OCI-M1 (cell line): ENCODE measurements at regions not wholly inside any gene's neighbourhood (a gene's known extent, or its start where the extent isn't known, plus 50 kb on each side); places are given as distances from the start of the nearest gene placed in this dataset.
"Not testable (repeated sequence)": the region's sequence is repeated elsewhere in the genome, so short reads cannot be mapped to it uniquely, and the experiment has no call there.

ENCODE experiments used
- DNase-seq: peaks from one replicate; lab custom pipeline; 2025; lab: John Stamatoyannopoulos, UW

DNA sequence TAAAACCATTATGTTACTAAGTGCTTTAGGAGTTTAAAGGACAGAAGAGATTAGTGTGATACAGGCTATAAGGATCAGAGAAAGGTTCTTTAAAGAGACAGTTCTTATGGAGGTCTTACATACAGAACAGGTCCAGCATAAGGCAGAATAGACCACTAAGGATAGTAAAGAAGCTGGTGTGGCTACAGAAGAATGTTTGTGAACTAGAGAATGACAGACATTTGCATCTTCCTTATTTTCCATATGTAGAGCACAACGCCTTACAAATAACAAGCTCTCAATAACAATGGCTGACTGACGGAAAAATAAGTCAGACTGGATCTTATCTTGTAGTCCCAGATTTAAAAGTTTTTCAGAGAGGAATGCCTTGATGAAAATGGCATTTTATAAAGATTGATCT, 95.6 kb upstream of the NOTCH2NLA start:
- not testable (repeated sequence) for DNase-seq

DNA sequence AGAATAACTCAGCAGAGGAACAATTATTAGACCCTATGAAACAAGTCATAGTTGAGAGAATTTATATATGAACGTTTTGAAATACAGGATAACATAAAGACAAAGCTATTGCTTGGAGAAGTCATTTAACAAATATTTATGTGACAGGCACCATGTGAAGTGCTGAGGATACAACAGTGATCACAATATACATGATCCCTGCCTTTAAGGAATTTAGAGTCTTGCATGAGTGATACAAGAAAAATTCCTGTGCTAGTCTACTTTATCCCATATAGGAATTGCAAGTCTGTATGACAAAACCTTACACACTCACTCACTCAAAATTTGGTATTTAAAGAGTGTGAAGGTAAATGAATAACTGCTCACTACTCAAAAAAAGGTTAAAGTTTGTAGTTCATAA, 94.5 kb upstream of the NOTCH2NLA start:
- DNase-seq, result not testable (repeated sequence)

DNA sequence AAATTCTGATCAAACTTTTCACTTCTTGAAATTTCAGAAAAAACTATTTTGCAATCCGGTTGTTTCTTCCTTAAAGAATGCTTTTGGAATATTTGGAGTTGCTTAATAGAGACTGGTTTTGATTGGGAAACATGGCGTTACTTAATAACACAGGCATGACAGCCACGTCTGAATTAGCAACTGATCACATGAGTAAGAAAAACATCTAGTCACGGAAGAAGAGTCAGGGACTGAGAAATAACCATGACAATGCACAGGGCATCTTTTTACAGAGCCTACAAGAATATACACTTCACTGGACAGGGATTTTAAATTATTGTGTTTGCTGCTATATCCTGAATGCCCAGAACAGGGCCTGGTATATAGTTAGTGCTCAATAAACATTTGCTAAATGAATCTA, 94.1 kb upstream of the NOTCH2NLA start:
- DNase-seq, result not testable (repeated sequence)

DNA sequence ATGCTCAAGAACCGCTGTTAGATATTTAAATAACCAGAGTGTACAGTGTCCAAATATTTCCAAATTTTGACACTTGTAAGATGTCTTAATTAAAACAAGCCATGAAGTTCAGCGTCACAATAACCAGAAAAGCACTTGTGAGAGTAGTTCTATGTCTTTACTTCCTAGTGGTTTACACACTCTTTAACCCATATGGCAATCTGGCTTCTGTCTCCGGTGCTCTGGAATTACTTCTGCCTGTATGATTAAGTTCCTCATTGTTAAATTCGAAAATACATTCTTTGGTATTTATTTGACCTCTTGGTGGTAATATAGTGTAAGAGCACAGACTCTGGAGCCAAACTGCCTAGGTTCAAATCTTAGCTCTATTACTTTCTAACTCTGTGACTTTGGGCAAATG, 89.9 kb upstream of the NOTCH2NLA start:
- not testable (repeated sequence) for DNase-seq

DNA sequence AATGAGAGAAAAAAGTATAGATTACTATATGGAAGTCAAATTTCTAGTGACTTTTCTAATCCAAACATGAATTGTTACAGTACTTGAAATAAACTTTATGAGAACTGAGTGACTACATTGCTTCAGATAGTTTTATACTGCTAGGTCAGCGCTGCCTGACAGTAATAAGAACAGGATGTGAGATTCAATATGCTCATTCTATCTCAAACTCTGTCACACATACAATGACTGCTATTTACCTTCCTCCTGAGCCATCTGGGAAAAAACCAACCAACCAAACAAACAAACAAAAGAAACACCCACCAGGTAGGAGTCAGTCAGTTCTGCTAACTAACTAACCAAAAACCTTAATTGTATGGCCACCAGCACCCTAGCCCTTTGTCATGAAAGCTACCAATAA, 89.0 kb upstream of the NOTCH2NLA start:
- not testable (repeated sequence) for DNase-seq

DNA sequence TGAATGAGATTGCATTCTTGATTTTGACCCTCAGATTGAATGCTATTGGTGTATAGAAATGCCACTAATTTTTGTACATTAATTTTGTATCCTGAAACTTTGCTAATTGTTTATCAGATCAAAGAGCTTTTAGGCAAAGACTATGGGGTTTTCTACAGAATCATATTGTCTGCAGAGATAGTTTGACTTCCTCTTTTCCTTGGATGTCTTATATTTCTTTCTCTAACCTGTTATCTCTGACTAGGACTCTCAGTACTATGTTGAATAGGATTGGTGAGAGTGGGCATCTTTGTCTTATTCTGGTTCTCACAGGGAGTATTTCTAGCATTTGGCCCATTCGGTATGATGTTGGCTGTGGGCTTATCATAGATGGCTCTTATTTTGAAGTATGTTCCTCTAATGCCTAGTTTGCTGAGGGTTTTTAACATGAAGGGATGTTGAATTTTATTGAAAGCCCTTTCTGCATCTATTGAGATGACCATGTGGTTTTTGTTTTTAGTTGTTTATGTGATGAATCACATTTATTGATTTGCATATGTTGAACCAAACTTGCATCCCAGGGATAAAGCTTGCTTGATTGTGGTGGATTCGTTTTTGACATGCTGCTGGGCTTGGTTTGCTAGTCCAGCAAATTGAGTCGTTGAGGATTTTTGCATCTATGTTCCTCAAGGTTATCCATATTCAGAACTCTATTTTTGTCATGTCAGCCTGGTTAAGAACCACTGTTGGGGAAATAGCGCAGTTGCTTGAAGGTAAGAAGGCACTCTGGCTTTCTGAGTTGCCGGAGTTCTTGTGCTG, 85.8 kb upstream of the NOTCH2NLA start:
- DNase-seq, result not testable (repeated sequence)

DNA sequence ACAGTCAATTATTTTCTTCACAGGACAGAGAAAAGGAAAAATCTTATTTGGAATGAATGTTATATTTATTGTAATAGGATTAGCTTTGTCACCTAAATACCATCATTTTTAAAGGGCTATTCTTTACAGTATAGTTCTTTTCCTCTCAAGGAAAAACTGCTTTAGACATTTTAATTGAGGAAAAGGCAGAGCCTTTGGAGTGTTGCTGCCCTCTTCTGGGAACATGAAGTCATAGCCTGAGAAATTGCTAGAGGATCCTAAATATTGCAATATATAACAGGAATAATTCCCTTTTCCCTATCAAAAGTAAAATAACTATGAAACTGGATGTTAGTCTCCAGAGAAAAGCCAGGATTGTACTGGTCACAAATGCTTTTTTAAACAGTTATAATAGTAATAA, 81.8 kb upstream of the NOTCH2NLA start:
- DNase-seq, result not testable (repeated sequence)

DNA sequence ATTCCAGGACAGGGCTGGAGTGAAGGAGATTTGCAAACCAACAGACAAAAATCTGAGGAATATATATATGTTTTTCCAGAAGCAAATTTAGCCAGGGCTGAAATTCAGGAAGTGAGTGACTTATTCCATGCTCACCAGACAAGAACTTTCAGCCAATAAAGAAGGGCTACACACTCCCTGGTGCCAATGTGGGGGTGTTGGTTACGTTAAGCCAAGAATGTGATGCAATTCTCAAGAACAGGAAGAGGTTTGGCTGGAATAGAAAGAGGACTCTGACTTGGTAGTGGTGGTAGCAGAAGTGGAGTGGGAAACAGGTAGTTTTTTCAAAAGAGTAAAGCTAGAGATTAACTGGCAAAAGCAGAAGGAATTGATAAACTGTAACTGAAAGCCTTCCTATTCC, 80.6 kb upstream of the NOTCH2NLA start:
- not testable (repeated sequence) for DNase-seq

DNA sequence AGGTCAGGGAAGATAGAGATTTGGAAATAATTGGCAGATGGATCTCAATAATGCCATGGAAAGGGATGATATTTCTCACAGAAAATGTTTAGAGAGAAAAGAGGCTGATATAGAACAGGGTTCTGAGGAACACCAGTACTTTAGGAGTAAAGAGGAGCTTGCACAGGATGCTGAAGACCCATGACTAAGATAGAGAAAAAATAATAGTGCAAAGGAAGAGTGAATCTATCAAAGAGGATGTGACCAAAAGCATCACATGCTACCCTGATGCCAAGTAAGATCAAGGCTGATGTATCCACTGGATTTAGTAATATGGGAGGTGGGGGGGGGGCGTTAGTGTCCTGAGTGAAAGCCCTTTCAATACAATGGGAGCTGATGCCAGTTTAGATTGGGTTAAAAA, 80.1 kb upstream of the NOTCH2NLA start:
- DNase-seq, result not testable (repeated sequence)

DNA sequence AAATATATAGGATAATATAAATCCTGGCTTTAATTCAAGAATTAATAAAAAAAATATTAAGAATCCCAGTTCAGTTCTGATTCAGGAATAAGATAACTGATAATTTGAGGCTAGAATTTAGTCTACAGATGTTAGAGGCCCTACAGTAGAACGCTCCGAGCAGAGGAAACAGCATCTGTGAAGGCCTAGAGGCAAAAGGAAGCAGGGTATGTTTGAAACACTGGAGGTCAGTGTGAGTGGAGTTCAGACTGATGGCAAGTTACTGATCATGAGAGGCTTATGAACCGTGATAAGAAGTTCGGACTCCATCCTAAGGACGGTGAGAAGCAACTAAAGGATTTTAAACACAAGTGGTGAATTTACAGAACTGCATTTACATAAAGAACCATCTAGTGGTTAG, 79.3 kb upstream of the NOTCH2NLA start:
- not testable (repeated sequence) for DNase-seq

DNA sequence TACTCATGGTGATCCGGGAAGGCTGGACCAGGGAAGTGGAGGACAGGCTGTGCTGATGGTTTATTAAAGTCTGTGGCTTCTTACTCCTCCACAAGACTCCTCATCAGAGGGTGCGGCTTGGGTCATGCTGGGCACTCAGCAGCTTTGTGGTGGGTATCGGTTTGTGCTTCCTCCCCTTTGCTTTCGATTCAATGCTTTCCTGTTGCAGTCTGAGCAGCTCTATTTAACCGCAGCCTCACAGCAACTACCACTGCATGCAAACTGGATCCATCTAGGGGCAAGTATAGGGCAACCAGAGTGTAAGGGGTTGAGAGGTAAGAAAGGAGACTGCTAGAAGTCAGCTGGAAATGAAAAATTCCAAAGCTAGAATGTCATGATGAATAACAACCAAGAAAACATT, 78.8 kb upstream of the NOTCH2NLA start:
- not testable (repeated sequence) for DNase-seq

DNA sequence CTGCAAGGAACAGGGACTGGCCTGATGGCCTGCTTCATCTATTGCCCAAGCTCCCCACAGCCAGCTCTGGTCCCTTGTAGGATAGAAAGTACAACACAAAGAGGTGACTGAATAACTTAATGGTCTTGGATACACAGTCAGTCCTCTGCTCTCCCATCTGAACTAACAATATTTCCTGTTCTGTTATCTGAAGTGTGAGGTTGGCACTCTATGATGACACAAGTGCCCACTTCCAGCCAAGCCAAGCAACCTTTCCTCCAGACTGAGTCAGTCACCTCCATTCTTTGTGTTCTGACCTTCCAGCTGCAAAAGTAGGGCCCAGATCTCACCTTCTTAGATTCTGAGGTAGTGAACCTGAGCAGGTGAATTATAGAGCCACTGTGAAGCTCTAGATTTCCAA, 77.8 kb upstream of the NOTCH2NLA start:
- not testable (repeated sequence) for DNase-seq

DNA sequence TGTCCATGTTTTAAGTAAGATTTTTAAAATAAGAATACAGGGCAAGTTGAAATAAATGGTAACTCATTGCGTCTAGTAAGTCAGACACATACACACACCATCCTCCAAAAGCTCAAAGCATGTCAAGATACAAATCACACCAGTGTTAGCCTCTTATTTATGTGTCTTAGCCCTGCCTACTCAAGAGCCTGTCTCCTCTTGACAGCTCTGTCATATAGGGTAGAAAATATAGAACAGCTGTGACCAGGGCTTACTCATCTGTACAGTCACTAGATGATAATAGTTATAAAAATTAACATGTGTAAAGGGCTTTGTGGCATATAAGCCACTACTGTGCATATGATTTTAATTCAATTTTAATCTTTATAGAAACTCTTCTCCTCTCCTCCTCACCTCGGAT, 76.6 kb upstream of the NOTCH2NLA start:
- DNase-seq, result not testable (repeated sequence)

DNA sequence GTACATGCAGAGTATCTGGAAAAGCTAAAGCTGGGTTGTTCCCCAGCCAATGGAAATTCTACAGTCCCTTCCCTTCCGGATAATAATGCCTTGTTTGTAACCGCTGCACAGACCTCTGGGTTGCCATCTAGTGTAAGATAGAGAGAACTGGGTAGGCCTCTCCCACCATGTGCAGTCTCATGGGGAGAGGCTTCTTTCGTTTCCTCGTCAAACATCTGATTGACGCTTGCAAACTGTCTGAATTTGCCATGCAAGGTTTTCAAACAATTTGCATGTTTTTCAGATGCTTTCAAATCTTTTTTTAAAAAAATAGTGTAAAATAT, 69.7 kb upstream of the NOTCH2NLA start:
- DNase-seq, result not testable (repeated sequence)

DNA sequence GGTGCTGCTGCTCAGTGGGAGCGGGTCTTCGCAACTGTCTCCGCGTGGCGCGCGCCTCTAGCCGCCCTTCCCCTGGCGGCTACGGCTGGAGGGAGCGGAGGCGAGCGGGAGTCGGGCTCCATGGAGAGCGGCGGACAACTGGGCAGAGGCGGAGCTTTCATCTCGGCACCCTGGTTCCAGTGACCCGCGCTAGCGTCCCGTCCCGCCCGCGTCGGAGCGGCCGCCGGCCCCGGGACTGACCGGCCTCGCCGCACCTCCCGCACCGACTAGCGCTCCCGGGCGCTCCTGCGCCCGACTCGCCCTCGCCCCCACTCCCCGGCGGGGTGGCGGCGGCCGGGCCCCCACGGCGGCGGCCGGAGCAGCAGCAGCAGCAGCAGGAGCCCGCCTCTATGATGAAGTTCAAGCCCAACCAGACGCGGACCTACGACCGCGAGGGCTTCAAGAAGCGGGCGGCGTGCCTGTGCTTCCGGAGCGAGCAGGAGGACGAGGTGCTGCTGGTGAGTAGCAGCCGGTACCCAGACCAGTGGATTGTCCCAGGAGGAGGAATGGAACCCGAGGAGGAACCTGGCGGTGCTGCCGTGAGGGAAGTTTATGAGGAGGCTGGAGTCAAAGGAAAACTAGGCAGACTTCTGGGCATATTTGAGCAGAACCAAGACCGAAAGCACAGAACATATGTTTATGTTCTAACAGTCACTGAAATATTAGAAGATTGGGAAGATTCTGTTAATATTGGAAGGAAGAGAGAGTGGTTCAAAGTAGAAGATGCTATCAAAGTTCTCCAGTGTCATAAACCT, 69.2 kb upstream of the NOTCH2NLA start:
- not testable (repeated sequence) for DNase-seq

DNA sequence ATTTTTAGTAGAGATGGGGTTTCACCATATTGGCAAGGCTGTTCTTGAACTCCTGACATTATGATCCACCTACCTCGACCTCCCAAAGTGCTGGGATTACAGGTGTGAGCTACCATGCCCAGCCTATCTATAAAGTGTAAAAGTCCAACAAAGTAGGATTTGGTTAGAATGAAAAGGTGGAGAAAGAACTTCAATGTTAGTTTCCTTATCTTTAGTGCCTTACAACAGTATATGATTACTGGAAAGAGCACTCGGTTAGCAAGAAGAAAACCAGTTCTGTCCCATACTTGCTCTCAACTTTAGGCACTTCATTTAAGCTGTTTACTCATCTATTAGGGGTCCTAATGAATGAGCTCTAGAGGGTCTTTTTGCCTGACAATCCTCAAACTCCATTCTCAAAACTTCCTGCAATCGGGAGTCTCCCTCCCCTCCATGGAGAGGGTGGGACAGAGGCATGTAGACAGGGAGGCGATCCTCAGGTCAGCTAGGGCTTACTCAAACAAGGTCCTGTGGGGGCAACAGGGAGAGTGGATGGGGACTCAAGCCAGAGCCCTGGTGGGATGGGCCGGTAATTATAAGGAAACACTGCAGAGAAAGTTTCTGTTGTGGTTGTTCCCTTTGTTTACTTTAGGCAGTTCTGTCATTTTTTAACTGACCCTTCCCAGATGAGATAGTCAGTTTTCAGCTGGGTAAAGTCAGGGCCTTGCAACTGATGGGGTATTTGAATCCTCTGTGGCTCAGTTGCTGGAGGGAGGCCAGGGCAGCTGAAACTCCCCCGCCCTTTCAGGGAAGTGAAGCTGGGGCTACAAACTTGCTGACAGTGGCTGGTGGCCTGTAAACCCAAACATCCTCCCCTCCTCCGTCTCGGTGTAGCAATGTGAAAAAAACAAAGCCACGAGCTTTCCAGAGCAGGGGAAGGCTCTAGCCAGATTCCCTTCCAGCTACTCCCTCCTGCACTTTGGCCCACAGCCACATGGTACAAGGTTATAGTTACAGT, 64.4 kb upstream of the NOTCH2NLA start:
- DNase-seq, result not testable (repeated sequence)

DNA sequence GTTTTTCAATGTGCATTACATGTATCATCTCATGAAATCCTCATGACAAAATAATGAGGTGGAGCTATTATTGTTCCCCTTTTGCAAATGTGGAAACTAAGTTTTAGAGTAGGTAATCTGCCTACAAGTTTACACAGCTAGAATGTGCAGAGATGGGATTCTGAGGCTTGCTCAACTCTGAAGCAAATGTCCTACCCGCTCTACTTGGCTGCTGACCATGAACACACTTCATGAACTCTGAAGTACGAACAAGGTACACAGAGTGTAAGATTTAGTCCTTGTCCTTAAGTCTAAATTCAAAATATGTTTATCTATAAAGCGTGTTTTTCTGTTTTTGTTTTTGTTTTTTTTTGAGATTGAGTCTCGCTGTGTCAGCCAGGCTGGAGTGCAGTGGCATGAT, 63.6 kb upstream of the NOTCH2NLA start:
- not testable (repeated sequence) for DNase-seq

DNA sequence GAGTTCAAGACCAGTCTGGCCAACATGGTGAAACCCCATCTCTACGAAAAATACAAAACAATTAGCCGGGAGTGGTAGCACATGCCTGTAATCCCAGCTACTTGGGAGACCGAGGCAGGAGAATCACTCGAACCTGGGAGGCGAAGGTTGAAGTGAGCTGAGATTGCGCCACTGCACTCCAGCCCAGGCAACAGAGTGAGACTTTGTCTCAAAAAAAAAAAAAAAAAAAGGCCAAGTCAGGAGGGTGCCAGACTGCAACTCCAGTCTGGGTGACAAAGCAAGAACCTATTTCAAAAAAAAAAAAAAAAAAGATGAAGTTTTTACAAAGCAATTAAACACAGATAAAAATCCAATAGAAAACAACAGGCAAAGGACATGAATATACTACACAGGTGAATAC, 59.1 kb upstream of the NOTCH2NLA start:
- not testable (repeated sequence) for DNase-seq

DNA sequence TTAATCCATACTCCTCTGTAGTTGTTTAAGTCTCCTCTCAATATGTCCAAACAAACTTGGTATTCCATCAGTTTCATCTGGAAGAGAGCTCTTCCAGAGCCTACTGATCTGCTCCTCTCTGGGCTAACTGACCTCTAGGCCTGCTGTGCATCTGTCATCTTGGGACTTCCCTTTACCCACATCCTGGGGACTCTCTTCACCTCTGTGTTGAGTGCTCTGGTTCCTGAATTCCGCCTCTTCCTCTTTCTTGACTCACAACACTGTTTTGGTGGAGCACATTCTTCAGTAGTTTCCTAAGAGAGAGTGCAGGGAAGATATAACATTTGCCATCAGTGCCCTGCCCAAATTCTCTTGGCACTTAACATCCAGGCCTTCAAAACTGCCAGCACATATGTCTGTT, 55.9 kb upstream of the NOTCH2NLA start:
- DNase-seq, result not testable (repeated sequence)

DNA sequence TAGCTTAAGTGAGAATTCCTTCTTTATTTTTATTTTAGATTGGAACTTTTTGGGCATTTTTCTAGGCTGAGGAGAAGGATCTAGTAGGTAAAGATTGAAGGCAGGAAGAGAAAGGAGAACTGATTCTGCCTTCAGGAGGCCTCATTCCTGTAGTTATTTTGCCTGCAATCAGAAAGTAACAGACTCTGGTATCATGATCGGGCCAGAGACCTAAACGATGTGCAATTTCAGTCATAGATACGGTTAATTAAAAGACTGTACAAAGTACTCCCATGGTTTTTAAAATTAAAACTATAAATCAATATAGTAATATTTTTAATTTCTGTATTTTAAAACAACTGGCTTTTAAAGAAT, 54.7 kb upstream of the NOTCH2NLA start:
- not testable (repeated sequence) for DNase-seq

DNA sequence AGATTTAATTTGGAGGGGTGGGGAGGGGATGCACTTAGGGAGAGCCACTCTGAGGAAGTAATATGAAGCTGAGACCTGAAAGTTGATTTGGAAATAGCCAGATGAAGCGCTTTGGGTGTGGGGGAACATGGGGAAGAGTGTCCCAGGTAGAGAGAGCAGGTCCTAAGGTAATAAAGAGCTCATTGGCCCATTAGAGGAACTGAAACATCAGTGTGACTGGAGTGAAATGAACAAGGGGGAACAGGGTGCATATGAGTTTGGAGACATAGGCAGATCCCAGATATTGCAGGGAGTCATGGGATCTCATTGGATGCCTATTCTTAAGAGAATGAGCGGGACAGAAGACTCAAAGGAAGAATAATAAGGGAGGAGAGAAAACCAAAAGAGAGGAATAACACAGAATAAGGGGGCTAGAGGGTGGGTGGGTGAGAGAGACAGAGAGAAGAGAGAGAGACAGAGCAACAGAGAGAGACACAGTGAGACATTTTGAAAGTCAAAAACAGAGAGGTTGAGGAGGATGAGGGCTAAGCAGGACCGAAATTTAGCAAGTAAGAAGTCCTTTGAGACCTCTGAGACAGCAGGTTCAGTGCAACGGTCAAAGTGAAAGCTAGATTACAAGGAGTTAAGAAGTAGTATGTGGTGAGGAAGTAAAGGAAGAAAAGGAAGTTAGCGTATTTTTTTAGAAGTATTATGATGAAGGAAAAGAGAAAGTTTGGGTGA, 54.1 kb upstream of the NOTCH2NLA start:
- DNase-seq, result not testable (repeated sequence)
